ENCODE measurements at regions not wholly inside any gene's neighbourhood (a gene's known extent, or its start where the extent isn't known, plus 50 kb on each side); places are given as distances from the start of the nearest gene placed in this dataset.

DNA sequence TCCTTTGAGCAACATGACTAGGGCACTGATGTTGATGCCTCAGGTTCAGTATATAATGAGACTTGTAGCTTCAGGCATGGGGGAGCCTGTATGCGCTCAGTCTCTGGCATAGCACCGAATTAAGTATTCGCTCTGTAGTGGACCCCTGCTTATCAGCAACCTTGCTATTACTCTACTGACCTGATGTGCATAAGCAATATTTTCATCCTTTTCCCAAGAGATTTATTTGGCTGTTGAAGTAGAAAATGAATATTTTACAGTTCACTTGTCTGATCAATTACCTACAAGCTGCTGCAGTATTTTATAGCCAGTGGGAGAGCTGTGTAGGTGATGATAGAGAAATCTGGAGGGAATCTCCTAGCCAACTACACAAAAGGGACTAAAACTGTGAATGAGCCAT is 781.6 kb upstream of the PHF14 start:
- intact Hi-C loops (cut with DNase I) = no loop called here
- no peak for TF ChIP-seq CTCF (IDR thresholded peaks at IDR 0.05)
- no peak for ATAC-seq

GRCh38 chr7:10205696-10206095 is 768.0 kb upstream of the PHF14 start:
- intact Hi-C loops (cut with DNase I) = no loop called here
- 18 to 26% methylated on average over 1 of the region's 1 CpG for WGBS, 2 donors
- peak overlapping the region in 2 of 10 donors; percentile 26 to 47 for H3K27ac ChIP-seq
- H3K9me3 ChIP-seq = no peaks in the 10 kb centered on the region
- no peaks in the 10 kb centered on the region for H3K27me3 ChIP-seq
- no peak for TF ChIP-seq CTCF (IDR thresholded peaks at IDR 0.05)
- ATAC-seq = peak in 4 of 8 donors; percentile 25 to 53 (median 45)
- H3K4me1 ChIP-seq = peaks cover 0 to 15% (median 5%) of the 10 kb centered on the region in 9 donors
- no peak overlapping the region for H3K4me3 ChIP-seq
- H3K36me3 ChIP-seq = no peaks in the 10 kb centered on the region
- DNase-seq = no peak

More for the DNA sequence above, 781.6 kb upstream of the PHF14 start:
- WGBS, 2 donors = 87 to 89% methylated on average over 3 of the region's 3 CpGs
- Histone ChIP-seq H3K36me3 (no peaks in the 10 kb centered on the region), H3K27ac (no peak overlapping the region), H3K4me1 (no peaks in the 10 kb centered on the region), H3K9me3 (no peaks in the 10 kb centered on the region), H3K27me3 (no peaks in the 10 kb centered on the region), H3K4me3 (no peak overlapping the region)
- no peak for DNase-seq

GRCh38 chr7:10210000-10210399 is 763.7 kb upstream of the PHF14 start:
- Histone ChIP-seq H3K36me3 (no peaks in the 10 kb centered on the region), H3K27me3 (no peaks in the 10 kb centered on the region), H3K27ac (no peak overlapping the region), H3K4me1 (peaks cover 0 to 15% (median 5%) of the 10 kb centered on the region in 9 donors), H3K9me3 (peaks cover 0 to 22% (median 15%) of the 10 kb centered on the region in 11 donors), H3K4me3 (no peak overlapping the region)
- intact Hi-C loops (cut with DNase I) = no loop called here
- DNase-seq = no peak
- ATAC-seq = peak in 2 of 8 donors; percentile 26 to 56
- WGBS, 2 donors = 60 to 63% methylated on average over 4 of the region's 4 CpGs
- TF ChIP-seq CTCF (IDR thresholded peaks at IDR 0.05) = no peak

- peaks cover 0 to 13% (median 4%) of the 10 kb centered on the region in 9 donors for H3K4me1 ChIP-seq
- TF ChIP-seq CTCF (IDR thresholded peaks at IDR 0.05) = no peak
- WGBS, 2 donors = 88 to 90% methylated on average over 1 of the region's 1 CpG
- no peaks in the 10 kb centered on the region for H3K36me3 ChIP-seq
- no peak for ATAC-seq
- no peaks in the 10 kb centered on the region for H3K27me3 ChIP-seq
- DNase-seq = no peak
- no peak overlapping the region for H3K4me3 ChIP-seq
- no peak overlapping the region for H3K27ac ChIP-seq
- intact Hi-C loops (cut with DNase I) = no loop called here
- peaks cover 0 to 26% (median 15%) of the 10 kb centered on the region in 11 donors for H3K9me3 ChIP-seq
These were observed 762.7 kb upstream of the PHF14 start for GRCh38 chr7:10211016-10211415.

Measured in heart right ventricle (tissue), 16 donors.